ENCODE measurements at regions not wholly inside any gene's neighbourhood (a gene's known extent, or its start where the extent isn't known, plus 50 kb on each side); places are given as distances from the start of the nearest gene placed in this dataset.
A peak's percentile ranks its signal among the peaks of the same experiment; 100 is the strongest.

DNA sequence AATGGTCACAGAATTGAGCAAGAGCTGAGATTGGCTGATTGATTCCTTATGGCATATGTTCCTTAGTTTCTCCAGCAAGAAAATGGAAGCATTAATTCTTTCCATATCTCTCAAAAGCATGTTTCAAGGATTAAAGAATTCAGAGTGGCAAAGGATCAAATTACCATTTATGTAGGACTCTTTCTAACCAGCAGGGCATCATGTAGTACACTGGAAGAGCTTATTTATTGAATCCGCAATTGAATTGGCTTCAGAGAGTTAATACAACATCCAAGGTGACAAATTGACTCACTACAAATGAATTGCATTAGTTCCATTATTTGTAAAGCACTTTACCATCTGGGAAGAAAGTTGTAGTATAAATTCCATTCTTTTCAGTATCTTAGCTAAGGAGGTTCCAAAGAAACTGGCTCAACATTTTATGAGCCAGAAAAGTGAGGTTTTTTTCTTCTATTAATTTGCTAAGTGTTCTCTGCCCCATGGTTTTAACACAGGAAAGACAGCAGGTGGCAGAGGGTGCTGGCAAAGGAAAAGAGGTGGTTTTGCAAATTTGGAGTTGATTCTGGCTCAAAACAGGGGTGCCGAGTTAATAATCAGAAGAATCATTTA is 409.9 kb downstream of the MTX2 start:
- Histone ChIP-seq H3K4me1 (ENCODE audit: control insufficient read depth, insufficient read depth, low read length) (peaks cover 10% of the 10 kb centered on the region), H3K27ac (ENCODE audit: extremely low read depth, low read depth, low read length) (no peak overlapping the region), H3K4me3 (ENCODE audit: low read depth, low read length) (no peak overlapping the region), H3K36me3 (ENCODE audit: control insufficient read depth in 2 of 2, insufficient read depth in 1 of 2, low read length in 2 of 2) (no peaks in the 10 kb centered on the region), H3K9me3 (ENCODE audit: control insufficient read depth, insufficient read depth, low read depth, low read length) (no peaks in the 10 kb centered on the region)
- CTCF ChIA-PET, result interaction anchor here (0.6 to 1.5 kb wide), 5 partner anchors 8 to 458 kb away, joined by 3 to 4 read pairs (median 3); no protein-coding TSS in a partner anchor
- TF ChIP-seq ZNF426 (tag by site-specific recombination; IDR thresholded peaks at IDR 0.05) (no peak), PRDM6 (tag by site-specific recombination; IDR thresholded peaks at IDR 0.05) (peak; percentile 70), PRDM4 (tag by site-specific recombination; IDR thresholded peaks at IDR 0.05) (peak; percentile 86; the same call in 1 of the 2 replicates), ZNF76 (tag by site-specific recombination; IDR thresholded peaks at IDR 0.05; ENCODE audit: borderline replicate concordance, low read depth) (no peak)
- POLR2A ChIA-PET, result no interaction called here

DNA sequence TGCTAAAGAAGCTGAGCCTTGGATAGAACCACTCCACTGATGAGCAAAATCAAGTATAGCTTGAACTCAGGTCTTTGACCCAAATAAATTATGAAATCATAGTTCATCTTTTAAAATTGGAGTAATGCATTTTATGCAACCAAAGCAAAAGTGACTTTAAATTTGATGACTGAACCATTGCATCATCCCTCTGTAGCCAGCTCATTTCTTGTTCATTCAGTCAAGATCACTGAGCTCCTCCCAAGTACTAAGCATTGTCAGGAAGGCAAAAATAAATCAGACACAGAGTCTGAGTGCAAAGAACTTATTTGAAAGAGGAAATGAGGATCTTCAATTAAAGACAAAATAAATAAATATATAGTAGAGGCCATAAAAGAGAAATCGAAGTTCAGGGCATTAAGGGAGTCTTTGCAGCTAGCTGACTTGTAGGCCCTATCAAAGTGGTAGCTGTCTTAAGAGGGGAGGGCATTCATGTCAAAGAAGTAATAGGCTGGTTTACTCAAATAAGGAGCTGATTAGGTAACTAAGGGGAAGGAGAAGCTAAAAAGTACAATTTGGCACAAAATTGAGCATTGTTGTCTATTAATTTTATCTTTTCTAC is 411.8 kb downstream of the MTX2 start:
- no peak overlapping the region for H3K4me3 ChIP-seq (ENCODE audit: low read depth, low read length)
- ChIA-PET POLR2A (interaction anchor here (1.0 kb wide), 1 partner anchor 26 kb away, joined by 4 read pairs; no protein-coding TSS in a partner anchor), CTCF (interaction anchor here (0.5 to 1.9 kb wide), 4 partner anchors 9 to 468 kb away, joined by 3 to 6 read pairs (median 4); no protein-coding TSS in a partner anchor)
- H3K27ac ChIP-seq (ENCODE audit: extremely low read depth, low read depth, low read length), result no peak overlapping the region
- no peaks in the 10 kb centered on the region for H3K36me3 ChIP-seq (ENCODE audit: control insufficient read depth in 2 of 2, insufficient read depth in 1 of 2, low read length in 2 of 2)
- H3K4me1 ChIP-seq (ENCODE audit: control insufficient read depth, insufficient read depth, low read length), result peaks cover 8% of the 10 kb centered on the region
- no peaks in the 10 kb centered on the region for H3K9me3 ChIP-seq (ENCODE audit: control insufficient read depth, insufficient read depth, low read depth, low read length)
- TF ChIP-seq, protein P1, sequence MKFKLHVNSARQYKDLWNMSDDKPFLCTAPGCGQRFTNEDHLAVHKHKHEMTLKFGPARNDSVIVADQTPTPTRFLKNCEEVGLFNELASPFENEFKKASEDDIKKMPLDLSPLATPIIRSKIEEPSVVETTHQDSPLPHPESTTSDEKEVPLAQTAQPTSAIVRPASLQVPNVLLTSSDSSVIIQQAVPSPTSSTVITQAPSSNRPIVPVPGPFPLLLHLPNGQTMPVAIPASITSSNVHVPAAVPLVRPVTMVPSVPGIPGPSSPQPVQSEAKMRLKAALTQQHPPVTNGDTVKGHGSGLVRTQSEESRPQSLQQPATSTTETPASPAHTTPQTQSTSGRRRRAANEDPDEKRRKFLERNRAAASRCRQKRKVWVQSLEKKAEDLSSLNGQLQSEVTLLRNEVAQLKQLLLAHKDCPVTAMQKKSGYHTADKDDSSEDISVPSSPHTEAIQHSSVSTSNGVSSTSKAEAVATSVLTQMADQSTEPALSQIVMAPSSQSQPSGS (tag by site-specific recombination; IDR thresholded peaks at IDR 0.05; ENCODE audit: low read depth), result 0 out of 2 replicates have a peak, but pooled peaks have one; percentile 13
- TF ChIP-seq ZNF571 (tag by site-specific recombination; IDR thresholded peaks at IDR 0.05) (no peak), PRDM10 (tag by site-specific recombination; IDR thresholded peaks at IDR 0.05) (peak; percentile 28; the same call in 1 of the 2 replicates), ZNF423 (tag by site-specific recombination; IDR thresholded peaks at IDR 0.05) (no peak), ZNF513 (tag by site-specific recombination; IDR thresholded peaks at IDR 0.05) (no peak), ZNF558 (tag by site-specific recombination; IDR thresholded peaks at IDR 0.05) (no peak), KLF10 (tag by site-specific recombination; IDR thresholded peaks at IDR 0.05) (no peak)
- TF ChIP-seq, protein P2, sequence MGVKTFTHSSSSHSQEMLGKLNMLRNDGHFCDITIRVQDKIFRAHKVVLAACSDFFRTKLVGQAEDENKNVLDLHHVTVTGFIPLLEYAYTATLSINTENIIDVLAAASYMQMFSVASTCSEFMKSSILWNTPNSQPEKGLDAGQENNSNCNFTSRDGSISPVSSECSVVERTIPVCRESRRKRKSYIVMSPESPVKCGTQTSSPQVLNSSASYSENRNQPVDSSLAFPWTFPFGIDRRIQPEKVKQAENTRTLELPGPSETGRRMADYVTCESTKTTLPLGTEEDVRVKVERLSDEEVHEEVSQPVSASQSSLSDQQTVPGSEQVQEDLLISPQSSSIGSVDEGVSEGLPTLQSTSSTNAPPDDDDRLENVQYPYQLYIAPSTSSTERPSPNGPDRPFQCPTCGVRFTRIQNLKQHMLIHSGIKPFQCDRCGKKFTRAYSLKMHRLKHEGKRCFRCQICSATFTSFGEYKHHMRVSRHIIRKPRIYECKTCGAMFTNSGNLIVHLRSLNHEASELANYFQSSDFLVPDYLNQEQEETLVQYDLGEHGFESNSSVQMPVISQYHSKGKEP (tag by site-specific recombination; IDR thresholded peaks at IDR 0.05), result peak; percentile 54; the same call in 1 of the 2 replicates
- TF ChIP-seq, protein P3, sequence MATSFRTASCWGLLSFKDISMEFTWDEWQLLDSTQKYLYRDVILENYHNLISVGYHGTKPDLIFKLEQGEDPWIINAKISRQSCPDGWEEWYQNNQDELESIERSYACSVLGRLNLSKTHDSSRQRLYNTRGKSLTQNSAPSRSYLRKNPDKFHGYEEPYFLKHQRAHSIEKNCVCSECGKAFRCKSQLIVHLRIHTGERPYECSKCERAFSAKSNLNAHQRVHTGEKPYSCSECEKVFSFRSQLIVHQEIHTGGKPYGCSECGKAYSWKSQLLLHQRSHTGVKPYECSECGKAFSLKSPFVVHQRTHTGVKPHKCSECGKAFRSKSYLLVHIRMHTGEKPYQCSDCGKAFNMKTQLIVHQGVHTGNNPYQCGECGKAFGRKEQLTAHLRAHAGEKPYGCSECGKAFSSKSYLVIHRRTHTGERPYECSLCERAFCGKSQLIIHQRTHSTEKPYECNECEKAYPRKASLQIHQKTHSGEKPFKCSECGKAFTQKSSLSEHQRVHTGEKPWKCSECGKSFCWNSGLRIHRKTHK (tag by site-specific recombination; IDR thresholded peaks at IDR 0.05), result no peak
- TF ChIP-seq, protein P4, sequence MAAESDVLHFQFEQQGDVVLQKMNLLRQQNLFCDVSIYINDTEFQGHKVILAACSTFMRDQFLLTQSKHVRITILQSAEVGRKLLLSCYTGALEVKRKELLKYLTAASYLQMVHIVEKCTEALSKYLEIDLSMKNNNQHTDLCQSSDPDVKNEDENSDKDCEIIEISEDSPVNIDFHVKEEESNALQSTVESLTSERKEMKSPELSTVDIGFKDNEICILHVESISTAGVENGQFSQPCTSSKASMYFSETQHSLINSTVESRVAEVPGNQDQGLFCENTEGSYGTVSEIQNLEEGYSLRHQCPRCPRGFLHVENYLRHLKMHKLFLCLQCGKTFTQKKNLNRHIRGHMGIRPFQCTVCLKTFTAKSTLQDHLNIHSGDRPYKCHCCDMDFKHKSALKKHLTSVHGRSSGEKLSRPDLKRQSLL (tag by site-specific recombination; IDR thresholded peaks at IDR 0.05), result no peak
